Liver (tissue), 7 donors: ENCODE measurements at regions not wholly inside any gene's neighbourhood (a gene's known extent, or its start where the extent isn't known, plus 50 kb on each side); places are given as distances from the start of the nearest gene placed in this dataset.
"Not testable (repeated sequence)": the region's sequence is repeated elsewhere in the genome, so short reads cannot be mapped to it uniquely, and the experiment has no call there.

Experiments used
- DNase-seq: peaks from one replicate; pipeline ENCODE4 v3.0.0-alpha.2; 2017; ENCODE audit warnings: low spot score
- H3K27ac ChIP-seq, 2 donors: one replicate each; pipeline ENCODE4 v1.7.0; 2013; ENCODE audit warnings: inconsistent platforms in 2 of 2, low read length in 2 of 2, control low read depth in 1 of 2, low read depth in 1 of 2, mild to moderate bottlenecking in 1 of 2
- H3K27me3 ChIP-seq, 4 donors: one replicate each; pipeline versions ENCODE4 v1.6.1 to v1.7.0; 2013; ENCODE audit warnings: low read length in 3 of 4, inconsistent platforms in 1 of 4, mild to moderate bottlenecking in 1 of 4, moderate library complexity in 1 of 4; ENCODE audit not compliant: control insufficient read depth in 4 of 4, insufficient read depth in 4 of 4
- H3K36me3 ChIP-seq, 4 donors: one replicate each; pipeline versions ENCODE4 v1.6.1 to v1.7.0; 2013; ENCODE audit warnings: low read length in 3 of 4, mild to moderate bottlenecking in 3 of 4, low read depth in 1 of 4, moderate library complexity in 1 of 4; ENCODE audit not compliant: control insufficient read depth in 4 of 4, insufficient read depth in 3 of 4
- H3K4me1 ChIP-seq, 4 donors: one replicate each; pipeline versions ENCODE4 v1.6.1 to v1.7.0; 2013; ENCODE audit warnings: low read length in 3 of 4, mild to moderate bottlenecking in 3 of 4, moderate library complexity in 1 of 4; ENCODE audit not compliant: control insufficient read depth in 4 of 4, insufficient read depth in 4 of 4
- H3K4me3 ChIP-seq, 3 donors: one replicate each; pipeline versions ENCODE4 v1.6.1 to v1.7.0; 2013; ENCODE audit warnings: low read length in 3 of 3, control low read depth in 1 of 3, low read depth in 1 of 3, mild to moderate bottlenecking in 1 of 3
- H3K9ac ChIP-seq, 2 donors: one replicate each; pipeline ENCODE4 v1.7.0; 2013; ENCODE audit warnings: low read length in 2 of 2, mild to moderate bottlenecking in 2 of 2, moderate library complexity in 2 of 2, control low read depth in 1 of 2, low read depth in 1 of 2
- H3K9me3 ChIP-seq, 4 donors: one replicate each; pipeline versions ENCODE4 v1.6.1 to v1.7.0; 2013; ENCODE audit warnings: low read length in 3 of 4; ENCODE audit not compliant: control insufficient read depth in 4 of 4
- FOXA1 ChIP-seq: IDR thresholded peaks from 2 replicates; pipeline ENCODE4 v1.6.1; 2016; ENCODE audit warnings: antibody characterized with exemption
- FOXA2 ChIP-seq: IDR thresholded peaks from 2 replicates; pipeline ENCODE4 v1.6.1; 2016; ENCODE audit warnings: antibody characterized with exemption
- MAX ChIP-seq: IDR thresholded peaks from 2 replicates; pipeline ENCODE4 v1.6.1; 2016; ENCODE audit warnings: antibody characterized with exemption
- NR2F2 ChIP-seq: IDR thresholded peaks from 2 replicates; pipeline ENCODE4 v1.6.1; 2016; ENCODE audit warnings: antibody characterized with exemption
- RAD21 ChIP-seq, 2 donors: IDR thresholded peaks; 2 replicates each; pipeline ENCODE4 v1.6.1; 2016; ENCODE audit warnings: antibody characterized with exemption in 2 of 2, mild to moderate bottlenecking in 2 of 2
- REST ChIP-seq: IDR thresholded peaks from 2 replicates; pipeline ENCODE4 v1.6.1; 2016; ENCODE audit warnings: antibody characterized with exemption, mild to moderate bottlenecking
- TAF1 ChIP-seq: conservative IDR thresholded peaks from 2 replicates; pipeline ENCODE4 v1.6.1; 2016; ENCODE audit warnings: antibody characterized with exemption, mild to moderate bottlenecking
- ZBTB33 ChIP-seq: IDR thresholded peaks from 2 replicates; pipeline ENCODE4 v1.6.1; 2016; ENCODE audit warnings: antibody characterized with exemption
- WGBS: extraction: QIAGEN DNeasy Blood & Tissue Kit; methylation state at CpG from one replicate; pipeline ENCODE4 v1.1.7; 2013; 5-methylcytosine and 5-hydroxymethylcytosine counted together
- donor health status: healthy.
- donor health status: healthy.
- donor health status: healthy.
- donor health status: healthy.

- Histone ChIP-seq H3K9me3 (no peaks in the 10 kb centered on the region), H3K27ac (no peak overlapping the region), H3K4me1 (no peaks in the 10 kb centered on the region), H3K9ac (no peak overlapping the region), H3K36me3 (no peaks in the 10 kb centered on the region), H3K4me3 (no peak overlapping the region), H3K27me3 (no peaks in the 10 kb centered on the region)
- DNase-seq, result no peak
- 53% methylated on average over 1 of the region's 1 CpG for WGBS
- TF ChIP-seq FOXA2, result no peak
- TF ChIP-seq RAD21 (IDR thresholded peaks at IDR 0.05), result peak in 1 of 2 donors; percentile 15
Measured at GRCh38 chr21:15976807-15977206, 247.0 kb downstream of the USP25 start.

- Histone ChIP-seq H3K4me1 (no peaks in the 10 kb centered on the region), H3K4me3 (no peak overlapping the region), H3K27me3 (no peaks in the 10 kb centered on the region), H3K27ac (no peak overlapping the region), H3K9ac (no peak overlapping the region), H3K9me3 (no peaks in the 10 kb centered on the region), H3K36me3 (no peaks in the 10 kb centered on the region)
- 68% methylated on average over 3 of the region's 3 CpGs for WGBS
- DNase-seq, result no peak
- TF ChIP-seq TAF1 (no peak), FOXA2 (no peak), FOXA1 (no peak), NR2F2 (no peak), REST (no peak), MAX (no peak), ZBTB33 (no peak)
Measured at GRCh38 chr21:15978215-15978738, 248.5 kb downstream of the USP25 start.

- not testable (repeated sequence) for H3K9ac ChIP-seq, H3K4me3 ChIP-seq, H3K36me3 ChIP-seq, DNase-seq, H3K9me3 ChIP-seq, H3K27ac ChIP-seq, H3K4me1 ChIP-seq, H3K27me3 ChIP-seq
- WGBS, result 95% methylated on average over 6 of the region's 6 CpGs
Measured at GRCh38 chr21:15979493-15979892, 249.7 kb downstream of the USP25 start.
